Activated CD4-positive, CD25-positive, alpha-beta regulatory T cell treated with anti-CD3 and anti-CD28 coated beads, Interleukin-2, amount 50 U/mL, for 16 hours (primary cell): ENCODE measurements at regions not wholly inside any gene's neighbourhood (a gene's known extent, or its start where the extent isn't known, plus 50 kb on each side); places are given as distances from the start of the nearest gene placed in this dataset.

Experiments used
- DNase-seq: peaks from one replicate; pipeline ENCODE4 v3.0.0-alpha.2; 2020; ENCODE audit warnings: low read depth, low spot score

DNA sequence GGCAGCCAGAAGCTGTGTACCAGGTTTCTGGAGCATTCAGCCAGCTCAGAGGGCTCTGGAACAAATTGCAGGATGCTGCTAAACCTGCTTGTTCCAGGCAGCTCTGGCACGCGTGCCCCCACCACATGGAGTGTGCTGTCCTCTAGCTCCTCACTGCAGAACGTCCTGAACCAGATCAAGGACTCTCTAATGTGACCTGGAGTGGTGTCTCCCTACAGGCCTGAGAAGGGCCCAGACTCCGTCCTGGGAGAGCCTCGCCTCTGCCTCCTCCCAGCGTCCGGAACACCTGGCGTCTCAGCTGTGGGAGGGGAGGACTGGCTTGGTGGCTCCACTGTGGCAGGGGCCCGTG, 115.6 kb upstream of the GPC1 start:
- no peak for DNase-seq

DNA sequence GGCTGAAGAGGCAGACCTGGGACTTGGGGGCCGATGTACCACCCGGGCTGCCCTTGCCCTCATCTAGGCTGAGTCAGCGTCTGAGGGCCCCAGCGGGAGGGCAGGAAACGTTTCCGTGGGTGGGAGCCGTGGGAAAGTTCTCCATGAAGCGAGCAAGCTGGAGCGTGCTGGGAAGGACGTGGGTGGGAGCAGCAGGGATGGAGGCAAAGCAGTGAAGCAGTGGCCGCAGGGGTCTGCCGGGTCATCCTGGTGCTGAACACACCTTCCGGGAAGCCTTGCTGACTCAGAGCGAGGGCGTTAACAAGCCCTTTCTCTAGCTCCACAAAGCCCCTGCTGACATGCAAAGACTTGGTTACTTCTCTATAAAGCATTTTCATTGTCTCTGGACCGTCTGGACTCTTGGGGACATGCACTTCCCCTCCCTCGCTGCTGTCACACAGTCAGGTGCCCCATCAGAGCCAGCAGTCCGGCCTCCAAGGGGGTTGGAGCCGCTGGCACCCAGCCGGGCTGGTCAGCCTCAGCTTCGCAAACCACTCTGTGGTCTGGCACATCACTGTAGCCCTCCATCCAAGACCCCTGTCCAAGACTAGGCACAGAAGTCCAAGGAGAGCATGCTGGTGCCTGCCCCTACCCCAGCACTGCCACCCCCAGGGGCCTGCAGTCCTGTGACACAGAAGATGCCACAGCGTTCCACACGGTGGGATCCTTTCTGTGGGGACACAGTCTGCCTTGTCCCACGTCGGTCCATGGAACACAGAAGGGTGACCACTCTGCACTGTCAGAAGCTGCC, 115.1 kb upstream of the GPC1 start:
- no peak for DNase-seq

DNA sequence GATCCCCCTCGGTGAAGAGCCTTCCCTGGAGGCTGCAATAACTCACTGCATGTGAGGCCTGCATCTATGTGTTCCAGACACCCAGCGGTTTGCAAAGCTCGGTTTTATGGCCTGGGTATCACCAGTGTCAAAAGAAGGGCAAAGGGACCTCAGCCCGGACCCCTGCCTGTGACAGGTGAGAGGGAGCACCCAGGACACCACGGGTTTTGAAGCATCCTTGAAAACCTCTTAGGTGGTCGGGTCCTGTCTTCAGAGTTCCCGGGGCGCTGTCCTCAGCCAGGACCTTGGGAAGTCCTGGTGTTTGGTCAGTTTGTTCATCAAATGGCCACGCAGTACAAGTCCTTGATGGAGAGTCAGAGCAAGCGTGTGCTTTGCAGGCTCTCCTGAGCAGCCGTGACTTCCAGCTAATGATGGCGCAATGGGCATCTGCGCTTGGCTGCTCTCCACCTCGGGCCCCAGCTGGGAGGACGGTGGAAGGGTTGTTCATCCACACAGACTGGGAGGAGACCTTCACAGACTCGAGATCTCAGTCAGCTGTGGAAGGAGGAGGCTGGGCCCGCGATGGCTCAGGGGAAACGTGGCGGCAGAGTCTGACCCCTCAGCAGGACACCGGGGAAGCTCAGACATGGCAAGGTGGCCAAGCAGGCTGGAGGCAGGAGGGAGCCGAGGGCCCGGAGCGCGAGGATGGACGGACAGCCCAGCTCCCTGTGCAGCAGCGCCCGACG, 113.1 kb upstream of the GPC1 start:
- DNase-seq: no peak

DNA sequence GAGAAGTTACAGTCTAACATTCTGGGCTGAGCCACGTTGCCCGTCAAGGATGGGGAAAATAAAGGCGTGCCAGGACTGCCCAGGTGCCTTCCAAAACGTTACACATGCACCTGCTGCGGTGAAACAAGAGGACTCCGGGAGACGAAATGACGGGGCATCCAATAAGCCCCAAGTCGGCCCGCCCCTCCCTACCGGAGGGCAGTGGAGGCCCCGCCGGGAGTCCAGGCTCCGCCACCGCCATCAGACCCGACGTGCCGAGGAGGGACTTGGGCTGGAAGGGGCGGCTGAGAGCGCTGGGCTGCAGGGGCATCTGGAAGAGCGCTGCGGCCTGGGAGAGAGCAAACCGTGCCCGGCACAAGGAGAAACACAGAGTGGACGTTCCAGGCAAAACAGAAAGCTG, 112.5 kb upstream of the GPC1 start:
- DNase-seq: no peak

DNA sequence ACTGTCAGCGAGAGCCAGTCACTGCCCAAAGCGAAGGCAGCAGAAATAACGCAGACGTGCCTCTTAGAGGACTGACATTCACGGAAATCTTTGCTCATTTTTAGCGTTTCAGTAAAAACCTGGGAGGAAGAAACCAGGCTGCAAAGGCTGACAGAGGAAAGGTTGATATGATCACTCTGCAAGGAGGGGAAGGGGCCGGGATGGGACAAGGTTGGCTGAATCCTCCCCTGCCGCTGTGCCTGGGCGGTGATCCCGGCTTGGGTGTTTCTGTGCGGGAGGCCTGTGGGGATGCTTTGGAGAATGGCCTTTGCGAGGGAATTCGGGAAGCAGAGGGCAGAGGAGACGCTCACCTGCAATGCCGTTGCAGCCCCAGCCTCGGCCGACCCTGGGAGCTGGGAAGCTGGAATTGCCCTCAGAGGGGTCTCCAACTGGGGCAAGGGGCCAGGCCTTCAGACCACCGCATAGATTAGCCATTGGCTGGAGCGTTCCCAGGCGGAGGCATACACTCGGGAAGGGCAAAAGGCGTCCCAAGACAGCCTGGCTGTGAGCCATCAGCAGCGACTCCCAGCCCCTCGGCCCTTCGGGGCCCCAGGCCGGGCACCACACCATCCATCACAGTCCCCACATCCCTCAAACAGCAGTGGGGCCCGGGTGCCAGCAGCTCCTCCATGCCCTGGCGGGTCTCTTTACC, 111.7 kb upstream of the GPC1 start:
- no peak for DNase-seq

DNA sequence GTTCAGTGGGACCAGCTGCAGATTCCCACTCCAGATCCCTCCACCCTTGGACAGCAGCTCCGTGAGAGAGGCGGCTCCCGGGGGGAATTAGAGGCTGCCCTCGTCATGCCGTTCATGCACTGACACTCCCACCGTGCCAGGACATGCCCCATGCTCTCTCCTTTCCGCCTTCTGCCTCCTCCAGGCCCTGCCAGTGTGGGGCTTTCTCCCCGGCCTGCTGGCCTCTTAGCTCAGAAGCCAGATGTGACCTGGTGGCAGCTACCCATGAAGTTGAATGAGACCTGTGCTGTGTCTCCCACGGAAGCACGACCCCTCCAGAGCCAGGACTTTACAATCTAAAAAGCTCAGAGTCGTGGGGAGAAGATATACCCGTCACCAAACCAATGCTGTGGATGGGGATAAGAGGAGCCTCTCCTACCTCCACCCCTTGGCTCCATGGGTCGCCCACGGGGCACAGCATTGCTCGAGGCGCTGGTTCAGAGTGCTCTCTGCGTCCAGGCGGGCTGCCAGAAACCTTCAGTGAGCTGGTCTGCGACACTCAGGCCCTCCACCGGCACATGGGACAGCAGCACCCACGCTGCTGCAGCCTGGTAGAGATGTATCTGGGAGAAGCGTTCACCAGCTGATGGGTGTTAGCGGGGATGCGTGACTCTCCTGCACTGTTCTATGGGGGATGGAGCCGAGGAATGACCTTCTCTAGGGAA, 111.0 kb upstream of the GPC1 start:
- DNase-seq: no peak

DNA sequence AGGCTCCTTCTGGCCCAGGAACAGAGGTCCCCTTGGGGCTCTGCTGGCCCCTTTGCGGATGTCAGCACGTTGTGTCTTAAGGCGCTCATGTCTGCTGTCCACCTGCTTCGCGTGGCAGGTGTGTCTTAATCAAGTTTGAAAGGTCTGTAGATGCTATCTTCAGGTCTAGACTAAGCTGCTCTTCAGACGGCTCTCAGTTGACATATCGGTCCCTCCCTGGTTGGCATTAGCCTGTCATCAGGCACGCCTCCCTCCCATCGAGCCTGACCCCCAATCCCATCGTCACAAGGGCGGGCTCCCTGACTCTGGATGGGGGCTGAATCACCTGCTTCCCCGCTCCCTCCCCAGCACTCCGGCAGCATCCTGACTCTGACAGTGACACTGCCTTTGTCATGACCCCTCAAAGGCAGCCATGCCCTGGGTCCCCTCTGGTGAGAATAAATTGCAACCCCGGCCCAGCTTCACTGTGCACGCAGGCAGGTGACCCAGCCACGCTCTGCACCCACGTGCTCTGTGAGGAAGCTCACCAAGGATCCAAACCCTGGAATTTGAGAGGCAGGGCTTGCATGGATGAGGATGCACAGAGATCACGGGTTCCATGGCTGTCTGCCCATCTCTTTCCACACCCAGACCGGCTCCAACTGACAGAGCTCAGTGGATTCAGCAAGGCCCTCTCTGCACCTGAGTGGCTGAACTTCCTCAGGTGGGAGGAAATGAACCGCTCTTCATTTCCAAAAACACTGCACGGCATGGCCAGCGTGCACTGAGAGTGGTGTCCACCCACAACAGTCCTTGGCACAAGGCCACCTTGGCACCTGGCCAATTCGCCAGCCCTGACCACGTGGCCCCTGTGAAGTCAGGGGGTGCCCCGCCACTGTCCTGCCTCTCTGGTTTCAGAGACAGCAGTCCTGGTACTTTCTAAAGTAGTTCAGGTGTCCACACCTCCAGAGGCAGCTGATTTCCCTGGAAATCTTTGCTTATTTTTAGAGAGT, 110.2 kb upstream of the GPC1 start:
- no peak for DNase-seq

DNA sequence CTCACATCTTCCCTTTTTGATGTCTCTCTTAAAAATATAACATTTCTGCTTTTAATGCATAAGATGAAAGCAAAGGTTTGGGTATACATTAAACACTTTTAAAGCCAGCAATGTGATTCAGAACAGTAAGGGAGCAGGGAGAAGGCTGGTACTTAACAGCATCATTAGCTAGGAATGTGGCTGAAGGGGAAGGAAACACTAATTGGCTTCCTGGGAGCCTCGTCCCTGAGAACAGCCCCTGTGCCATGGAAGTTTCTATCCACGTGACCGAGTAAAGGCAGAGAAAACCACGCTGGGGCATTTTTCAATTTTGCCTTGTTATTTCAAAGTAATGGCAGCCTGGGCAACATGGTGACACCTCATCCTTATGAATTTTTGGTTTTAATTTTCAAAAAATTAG, 109.2 kb upstream of the GPC1 start:
- DNase-seq: no peak

DNA sequence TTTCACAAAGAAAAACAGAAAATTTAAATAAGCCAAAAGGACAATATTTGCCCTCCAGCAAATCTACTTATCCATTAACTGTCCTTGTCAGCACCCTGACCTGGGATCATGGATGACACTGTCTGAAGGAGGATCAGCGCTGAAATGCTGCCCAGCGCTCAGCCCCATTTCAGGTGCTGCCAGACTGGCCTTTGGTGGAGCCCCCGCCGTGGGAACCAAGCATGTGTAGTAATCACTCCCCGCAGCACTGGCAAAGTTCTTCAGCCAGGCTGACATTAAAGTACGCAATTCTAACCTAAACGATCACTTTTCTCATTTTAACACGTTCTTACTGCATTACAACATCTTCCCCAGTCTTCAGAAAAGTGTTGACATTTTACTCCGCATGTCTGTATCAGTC, 108.6 kb upstream of the GPC1 start:
- DNase-seq: no peak

DNA sequence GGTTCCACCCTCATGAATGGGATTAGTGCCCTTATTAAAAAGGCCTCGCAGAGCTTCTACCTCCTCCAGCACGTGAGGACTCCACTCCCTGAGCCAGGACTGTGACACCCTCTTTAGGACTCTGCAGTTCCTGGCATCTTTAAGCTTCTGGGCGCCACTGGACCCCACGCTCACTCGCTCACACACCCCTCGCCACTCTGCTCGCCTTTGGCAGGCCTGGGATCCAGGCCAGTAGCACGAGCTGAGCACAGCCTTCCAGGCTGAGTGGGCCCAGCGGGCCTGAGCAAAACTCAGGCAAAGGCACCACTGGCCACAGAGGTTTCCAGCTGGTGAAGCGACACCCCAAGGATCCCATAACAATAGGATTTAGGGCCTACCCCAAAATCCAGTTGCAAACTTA, 107.9 kb upstream of the GPC1 start:
- no peak for DNase-seq

DNA sequence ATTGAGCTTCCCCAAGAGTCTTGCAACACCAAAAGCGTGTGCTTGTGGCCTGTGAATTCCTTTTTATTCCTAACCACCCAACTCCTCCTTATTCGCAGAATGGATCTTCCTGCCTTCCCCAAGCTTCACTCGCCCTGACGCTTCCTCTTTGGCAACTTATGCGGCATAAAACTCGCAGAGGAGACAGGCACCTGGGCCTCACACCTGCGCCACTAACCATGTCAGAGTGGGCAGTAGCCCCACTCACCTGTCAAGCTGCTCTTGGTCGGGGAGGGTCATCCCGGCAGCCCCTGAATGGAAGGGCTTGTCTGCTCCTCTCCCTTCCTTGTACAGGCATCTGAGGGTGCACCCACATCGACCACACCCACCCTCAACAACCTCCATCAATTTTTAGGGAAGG, 106.9 kb upstream of the GPC1 start:
- DNase-seq: no peak

DNA sequence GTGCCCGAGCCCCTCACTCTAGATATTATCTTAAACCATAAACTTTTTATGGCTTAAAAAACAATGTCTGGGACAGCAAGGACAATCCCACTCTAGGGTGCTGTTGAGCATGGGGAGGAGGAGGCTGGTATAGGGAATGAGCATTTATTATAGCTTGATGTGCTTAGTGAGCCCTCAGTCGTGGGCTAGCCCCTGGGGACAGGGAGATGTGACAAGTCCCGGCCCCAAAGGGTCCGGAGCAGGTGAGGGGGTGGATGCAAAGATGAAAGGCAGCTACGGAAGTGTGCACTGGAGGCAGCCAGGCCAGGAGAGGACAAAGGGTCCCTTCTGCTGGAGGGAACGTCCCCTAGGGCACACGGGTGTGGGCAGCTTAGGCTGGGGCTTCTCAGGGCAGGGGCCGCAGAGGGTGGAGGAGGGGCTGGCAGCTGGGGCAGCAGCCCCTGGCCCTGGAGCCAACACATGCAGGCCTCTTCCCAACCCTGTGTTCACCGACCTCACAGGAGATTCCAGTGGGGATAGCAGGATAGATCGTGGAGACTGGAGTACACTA, 106.3 kb upstream of the GPC1 start:
- DNase-seq: no peak

DNA sequence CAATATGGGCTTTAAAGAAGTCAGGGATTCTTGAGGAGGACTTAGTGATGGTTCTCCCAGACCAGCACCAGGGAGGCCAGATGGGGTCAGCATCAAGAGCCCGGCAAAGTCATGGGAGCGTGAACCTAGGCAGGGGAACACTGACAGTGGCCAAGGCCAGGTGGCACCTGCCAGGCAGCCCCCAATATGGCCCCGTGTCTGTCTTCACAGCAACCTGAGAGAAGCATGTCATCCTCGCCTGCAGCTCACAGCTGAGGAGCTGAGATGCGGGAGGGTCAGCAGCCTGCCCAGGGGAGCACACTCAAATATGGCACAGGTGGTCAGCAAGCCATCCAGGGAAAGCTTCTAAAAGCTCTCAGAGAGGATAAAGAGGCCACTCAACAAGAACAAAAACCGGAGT, 105.7 kb upstream of the GPC1 start:
- no peak for DNase-seq

DNA sequence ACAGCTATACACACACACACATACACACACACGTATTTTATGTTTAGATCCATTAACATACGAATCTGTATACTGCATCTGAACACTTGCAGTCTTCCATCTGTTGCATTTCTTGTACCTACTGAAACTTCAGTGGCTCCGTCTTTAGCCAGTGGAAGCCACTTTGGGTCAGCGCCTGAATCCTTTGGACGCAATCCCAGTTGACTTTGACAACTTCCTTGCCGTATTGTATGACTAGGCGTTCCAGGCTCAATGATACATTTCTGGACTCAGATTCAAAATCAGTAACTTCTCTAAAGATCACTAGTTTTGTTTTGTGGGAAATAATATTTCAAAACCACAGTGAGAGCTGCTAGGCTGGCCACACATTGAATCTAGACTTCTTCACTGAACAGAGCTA, 101.5 kb upstream of the GPC1 start:
- DNase-seq: no peak

DNA sequence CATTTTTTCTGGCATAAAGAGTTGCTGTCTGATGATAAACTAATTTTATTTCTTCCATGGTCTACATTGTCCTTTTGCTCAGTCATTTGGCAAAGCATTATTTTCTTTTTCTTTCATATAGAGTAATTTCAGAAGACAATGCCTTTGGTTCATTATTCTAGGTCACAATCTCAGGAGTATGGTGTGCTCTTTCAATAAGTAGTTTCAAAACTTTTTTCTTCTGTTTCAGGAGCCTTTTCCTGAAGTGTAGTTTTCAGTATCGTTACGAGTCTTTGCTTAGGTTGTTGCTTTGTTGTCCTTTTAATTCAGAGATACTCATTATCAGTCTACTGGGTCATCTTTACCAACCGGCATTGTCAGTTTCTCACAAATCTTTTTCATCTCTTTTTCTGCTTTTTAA, 100.4 kb upstream of the GPC1 start:
- DNase-seq: no peak

DNA sequence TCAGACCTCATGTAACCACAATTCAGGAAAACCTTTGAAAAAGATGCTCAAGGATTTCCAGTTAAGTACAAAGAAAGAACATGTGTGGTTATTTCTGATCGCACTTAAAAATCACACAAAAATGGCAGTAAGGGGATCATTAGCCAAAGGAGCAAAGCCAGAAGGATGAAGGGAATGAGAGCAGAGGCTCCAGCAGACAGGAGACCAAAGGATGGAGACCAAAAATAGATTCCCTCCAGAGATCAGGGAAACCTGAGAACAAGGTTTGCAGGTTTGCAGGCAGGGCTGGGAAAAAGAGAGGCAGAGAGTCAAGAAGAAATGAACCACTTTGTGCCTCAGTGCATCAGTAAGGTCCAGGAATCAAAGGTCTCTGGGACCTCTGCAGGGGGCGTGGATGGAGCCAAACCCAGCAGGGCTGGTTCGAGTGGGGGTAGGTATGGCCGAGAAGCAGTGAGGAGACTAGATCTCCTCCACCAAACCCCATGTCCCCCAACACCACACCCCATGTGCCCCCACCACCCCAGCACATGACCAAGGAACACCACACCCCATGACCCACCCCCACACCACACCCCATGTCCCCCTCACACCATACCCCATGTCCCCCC, 98.5 kb upstream of the GPC1 start:
- DNase-seq: no peak

DNA sequence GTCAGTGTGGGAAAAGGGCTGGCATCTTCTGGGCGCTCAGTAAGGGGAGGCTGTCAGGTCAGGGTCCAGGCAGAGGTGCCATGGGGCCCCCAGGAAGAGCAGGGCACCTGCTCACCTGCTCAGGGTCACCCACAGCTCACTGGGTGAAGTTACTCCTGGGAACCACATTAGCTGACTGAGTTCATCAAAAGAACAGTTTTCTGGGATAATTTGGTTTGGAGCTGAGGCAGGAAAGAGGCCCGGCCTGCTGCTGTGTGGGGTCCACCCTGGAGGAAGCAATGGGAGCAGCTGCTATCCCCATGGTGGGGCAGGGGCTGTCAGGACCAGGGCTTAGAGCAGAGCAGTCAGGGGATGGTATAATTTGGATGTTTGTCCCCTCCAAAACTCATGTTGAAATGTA, 97.2 kb upstream of the GPC1 start:
- DNase-seq: no peak

DNA sequence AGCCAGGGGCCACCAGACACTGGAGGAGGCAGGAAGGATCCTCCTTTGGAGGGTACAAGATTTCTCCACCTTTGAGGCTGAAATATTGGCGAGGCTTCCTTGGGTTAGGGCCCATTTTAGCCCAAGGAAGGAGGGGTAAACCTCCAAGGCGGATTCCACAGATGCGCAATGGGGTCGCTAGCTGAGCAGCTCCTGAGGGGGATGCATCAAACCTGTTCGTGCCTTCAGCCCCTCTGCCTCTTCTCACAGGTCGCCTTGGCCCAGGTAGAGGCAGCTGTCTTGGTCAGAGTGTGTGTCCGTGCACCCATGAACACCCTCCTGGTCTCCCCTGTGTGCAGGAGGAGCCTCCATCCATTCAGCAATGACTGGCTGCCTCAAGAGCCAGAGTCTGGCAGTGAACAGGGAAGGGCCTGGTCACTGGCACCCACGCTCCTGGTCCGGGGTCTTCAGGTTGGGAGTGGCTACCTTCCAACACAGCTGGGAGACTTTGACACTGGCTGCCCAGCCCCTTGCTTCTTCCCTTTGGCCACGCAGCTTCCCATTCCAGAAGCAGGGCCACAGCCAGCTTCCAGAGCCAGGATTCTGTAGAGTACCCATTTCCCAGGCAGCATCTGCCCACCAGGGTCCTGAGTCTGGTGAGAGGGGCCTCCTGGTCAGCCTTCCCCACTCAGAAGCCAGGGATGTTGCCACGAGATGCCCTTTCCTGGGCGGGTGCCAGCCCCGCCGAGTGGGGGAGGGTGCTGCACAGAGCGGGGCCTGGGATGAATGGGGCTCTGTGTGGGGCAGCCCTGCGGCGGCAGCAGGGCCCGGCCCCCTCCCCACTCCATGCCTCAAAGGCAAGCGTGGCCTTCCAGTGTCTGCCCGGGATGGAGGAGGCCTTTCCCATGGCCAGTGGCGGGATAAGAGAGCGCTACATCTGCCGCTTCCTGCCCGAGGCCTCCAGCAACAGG, 95.8 kb upstream of the GPC1 start:
- DNase-seq: no peak

DNA sequence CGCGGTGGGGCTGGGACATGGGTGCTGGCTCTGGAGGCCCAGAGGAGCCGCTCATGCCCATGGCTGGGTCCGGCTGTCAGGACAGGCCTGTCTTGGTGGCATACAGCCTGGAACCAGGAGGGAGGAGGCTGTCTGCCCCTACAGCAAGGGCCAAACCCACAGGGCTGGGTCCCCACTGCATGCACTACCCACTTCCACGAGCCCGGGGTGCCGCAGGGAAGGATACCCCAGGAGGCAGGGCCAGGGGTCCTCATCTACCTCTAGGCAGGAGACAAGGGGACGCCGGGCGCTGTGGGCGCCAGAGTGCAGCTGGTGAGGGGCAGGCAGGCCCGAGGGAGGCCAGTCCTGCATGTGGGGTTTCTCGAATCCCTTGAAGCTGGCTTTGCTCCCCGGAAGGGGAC, 95.1 kb upstream of the GPC1 start:
- no peak for DNase-seq
